IPS-NIHi7 (cell line): ENCODE measurements at regions not wholly inside any gene's neighbourhood (a gene's known extent, or its start where the extent isn't known, plus 50 kb on each side); places are given as distances from the start of the nearest gene placed in this dataset.
"Not testable (repeated sequence)": the region's sequence is repeated elsewhere in the genome, so short reads cannot be mapped to it uniquely, and the experiment has no call there.

Experiments used
- DNase-seq: peaks from one replicate; pipeline ENCODE4 v3.0.0; 2012; ENCODE audit warnings: mixed read lengths; ENCODE audit errors: extremely low spot score

GRCh38 chr4:77305766-77306165, 148.8 kb downstream of the CCNG2 start:
- no peak for DNase-seq

DNA sequence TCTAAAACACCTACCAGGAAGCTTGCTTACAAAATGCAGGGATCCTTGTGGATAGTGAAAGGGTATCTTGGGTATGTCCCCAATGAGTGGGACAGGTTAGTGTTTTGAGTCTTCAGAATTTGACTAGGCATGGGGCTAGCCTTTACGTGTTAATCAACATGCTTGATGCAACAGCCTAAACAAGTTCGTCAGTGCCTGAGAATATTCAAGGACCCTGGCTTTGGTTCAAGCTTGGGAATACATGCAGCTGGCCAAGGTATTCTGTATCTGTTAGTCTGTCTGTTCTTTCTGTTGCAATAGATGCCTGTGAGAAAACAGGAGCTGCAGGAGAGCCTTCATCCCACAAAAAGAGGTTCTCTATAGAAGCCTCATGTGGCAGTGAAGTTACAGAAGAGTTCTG, 149.5 kb downstream of the CCNG2 start:
- no peak for DNase-seq

GRCh38 chr4:77308843-77309242, 151.8 kb downstream of the CCNG2 start:
- DNase-seq, result peak; percentile 80

DNA sequence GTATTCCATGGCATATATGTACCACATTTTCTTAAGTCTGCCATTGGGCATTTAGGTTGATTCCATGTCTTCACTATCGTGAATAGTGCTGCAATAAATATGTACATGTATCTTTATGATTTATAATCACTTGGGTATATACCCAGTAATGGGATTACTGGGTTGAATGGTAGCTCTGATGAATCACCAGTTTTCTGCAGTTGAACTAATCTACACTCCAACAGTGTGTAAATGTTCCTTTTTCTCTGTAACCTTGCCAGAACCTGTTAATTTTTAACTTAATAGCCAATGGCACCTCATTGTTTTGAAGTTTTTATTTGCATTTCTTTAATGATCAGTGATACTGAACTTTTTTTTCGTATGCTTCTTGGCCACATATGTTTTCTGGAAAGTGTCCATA, 152.5 kb downstream of the CCNG2 start:
- DNase-seq, result no peak

DNA sequence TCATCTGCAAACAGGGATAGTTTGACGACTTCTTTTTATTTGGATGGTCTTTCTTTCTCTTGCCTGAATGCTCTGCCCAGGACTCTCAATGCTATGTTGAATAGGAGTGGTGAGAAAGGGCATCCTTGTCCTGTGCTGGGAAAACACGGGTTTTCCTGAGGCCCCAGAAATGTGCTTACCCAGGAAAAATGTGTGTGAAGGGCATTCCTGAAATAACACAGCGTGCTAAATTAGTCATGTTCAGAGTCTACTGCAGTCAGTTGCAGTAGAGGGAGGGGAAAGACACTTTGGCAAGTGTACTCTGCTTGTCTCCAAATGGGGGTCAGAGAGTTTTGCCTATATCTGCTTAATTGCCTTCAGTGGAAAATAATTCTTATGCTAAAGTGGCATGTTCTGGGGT, 153.9 kb downstream of the CCNG2 start:
- DNase-seq, result no peak

DNA sequence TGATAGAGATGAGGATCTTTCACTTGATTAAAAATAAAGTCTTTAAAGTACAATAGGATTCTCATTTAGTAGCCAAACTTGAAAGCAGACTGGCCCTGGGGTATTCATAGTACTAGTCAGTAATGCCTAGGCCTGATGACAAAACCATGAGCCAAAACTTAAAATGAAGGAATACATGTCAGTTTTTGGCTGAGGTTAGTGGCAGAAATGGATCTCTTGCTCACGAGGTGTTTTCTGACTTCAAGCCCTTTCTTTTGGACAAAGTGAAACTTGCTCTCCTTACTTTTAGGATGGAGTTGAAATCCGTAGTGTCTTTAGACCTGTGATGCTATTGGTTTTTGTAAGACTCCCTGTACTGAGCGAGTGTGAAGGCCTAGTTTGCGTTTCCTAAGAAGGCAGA, 157.7 kb downstream of the CCNG2 start:
- no peak for DNase-seq

GRCh38 chr4:77327151-77327550, 170.1 kb downstream of the CCNG2 start:
- no peak for DNase-seq

DNA sequence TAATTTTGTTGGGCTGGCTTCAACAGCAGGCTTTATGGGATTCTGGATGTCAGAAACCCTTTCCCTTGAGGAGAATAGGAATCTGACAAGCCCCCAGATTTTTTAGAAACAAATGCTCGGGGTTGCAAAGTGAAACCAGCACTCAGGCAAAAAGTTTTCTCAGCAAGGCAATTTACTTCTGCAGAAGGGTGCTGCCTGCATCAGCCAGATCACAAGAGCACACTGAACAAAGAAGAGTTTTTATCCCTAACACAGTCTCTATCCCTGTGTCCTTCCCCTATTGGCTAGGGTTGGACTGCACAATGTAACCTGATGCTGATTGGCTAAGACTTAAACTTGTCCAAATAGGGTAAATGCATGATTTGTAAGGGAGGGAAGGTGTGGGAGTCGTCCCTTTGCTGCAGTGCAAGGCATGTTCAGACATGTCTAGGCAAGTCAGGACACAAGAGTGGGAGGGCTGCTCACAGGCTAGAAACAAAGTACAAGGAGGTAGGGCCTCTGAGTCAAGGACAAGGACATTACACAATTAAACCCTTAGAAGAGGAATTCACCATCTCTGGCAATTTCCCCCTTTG, 175.8 kb downstream of the CCNG2 start:
- no peak for DNase-seq

DNA sequence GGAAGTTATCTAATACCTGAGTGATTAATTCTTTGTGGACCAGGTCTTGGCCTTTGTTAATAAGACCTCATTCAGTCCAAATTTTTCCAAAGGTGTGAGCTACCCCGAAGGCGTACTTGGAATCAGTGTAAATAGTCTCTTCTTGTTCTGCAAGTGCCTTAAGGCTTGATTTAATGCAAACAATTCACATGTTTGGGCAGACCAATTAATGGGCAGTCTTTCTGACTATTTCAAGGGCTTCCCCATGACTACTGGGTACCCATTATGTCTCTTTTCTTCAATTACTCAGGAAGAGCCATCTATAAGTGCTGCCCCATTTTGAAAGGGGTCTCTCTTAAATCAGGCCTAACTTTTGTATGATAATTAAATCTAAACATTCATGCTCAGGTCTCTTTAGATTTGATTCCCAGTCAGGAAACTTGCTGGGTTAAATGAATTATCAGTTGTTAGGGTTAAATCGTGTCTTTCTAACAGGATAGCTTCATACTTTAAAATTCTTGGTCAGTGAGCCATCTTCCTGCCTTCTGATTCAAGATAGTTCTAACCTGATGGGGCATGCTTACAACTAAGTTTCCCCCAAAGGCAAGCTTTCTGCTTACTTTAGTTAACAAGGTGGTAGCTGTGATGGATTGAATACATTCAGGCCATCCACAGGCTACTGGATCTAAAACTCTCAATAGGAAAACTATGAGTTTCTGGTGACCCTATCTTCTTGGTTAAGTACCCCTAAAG, 179.6 kb downstream of the CCNG2 start:
- DNase-seq, result no peak

GRCh38 chr4:77342170-77342810, 185.3 kb downstream of the CCNG2 start:
- DNase-seq, result no peak

DNA sequence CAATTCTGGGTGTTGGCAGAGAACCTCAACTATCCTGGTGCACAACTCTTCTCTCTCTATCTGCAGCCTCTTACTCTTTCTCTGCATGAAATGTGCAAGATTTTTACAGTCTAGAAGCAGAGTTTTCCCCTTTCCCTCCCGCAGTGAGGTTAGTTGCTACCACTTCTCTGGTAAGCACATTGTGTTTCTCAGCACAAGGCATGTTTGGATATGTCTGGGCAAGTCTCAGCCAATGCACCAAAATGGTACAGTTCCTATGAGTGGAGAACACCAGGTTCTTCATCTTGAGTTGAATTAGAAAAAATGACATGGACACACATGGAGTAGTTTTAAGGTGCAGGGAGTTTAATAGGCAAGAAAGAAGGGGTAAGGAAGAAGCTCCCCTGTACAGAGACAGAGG, 187.0 kb downstream of the CCNG2 start:
- DNase-seq, result no peak

GRCh38 chr4:77344784-77345183, 187.8 kb downstream of the CCNG2 start:
- no peak for DNase-seq

GRCh38 chr4:77347351-77347966, 190.5 kb downstream of the CCNG2 start:
- DNase-seq, result no peak

DNA sequence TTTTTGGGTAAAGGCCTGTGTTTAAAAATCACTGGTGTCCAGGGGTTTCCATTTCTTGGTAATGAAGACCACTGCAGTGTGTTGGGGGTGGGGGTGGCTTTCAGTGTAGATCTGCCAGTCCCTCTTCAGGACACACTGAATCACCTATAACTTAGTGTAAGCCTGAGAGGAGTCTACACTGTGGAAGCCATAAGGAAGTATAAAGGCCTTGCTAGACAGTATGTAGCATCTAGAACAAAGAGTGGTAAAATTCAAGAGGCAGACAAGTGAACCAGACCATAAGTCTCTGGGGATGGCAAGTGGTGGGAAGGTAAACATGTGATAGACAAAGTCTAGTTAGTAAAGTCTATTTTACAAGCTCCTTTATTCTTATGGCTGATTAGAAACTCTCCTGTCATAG, 191.8 kb downstream of the CCNG2 start:
- no peak for DNase-seq

GRCh38 chr4:77349364-77349763, 192.4 kb downstream of the CCNG2 start:
- DNase-seq, result no peak

DNA sequence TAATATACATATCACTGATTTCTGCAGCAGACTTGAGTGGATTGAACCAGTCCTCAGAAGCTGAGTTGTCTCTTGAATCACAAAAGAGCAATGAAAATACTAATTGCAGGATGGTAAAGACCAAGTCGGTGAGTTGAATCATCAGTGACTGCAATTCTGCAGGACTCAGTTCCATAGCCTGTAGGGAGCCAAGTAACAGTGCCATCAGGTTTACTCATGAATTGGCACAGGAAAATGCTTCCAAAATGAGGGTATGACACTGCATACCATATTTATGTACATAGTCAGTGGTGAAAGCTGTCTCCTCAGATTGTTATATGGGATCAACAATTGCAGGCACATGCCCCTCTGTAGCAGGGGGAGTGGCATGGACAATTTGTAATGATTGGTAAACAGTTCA, 192.8 kb downstream of the CCNG2 start:
- no peak for DNase-seq

GRCh38 chr4:77352192-77352591, 195.2 kb downstream of the CCNG2 start:
- no peak for DNase-seq

DNA sequence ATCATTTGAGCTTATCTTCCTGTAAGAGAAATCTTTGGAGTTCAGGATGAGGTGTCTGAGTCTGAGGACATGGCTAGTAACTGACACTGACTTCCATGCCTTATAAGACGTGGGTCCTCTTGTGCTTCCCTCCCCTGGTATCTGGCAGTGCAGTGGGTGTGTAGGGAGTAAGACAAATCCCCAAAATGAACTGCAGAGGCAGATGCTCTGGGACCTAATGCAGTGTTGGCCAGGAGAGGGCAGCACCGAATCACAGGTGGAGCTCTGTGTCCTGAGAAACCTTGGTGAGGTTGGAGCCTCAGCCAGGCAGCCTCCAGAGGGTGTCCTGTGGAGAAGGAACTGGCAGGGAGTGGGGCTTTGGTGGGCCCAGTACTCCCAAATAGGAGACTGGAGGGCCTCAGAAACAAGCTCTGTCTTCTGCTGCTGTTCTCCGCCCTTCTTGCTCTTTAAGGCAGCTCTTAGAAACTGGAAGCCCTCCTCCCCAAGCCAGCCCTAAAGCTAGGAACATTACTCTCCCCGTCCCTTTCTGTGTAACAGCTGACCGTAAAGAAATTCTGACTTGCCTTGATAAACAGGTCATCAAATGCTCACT, 196.8 kb downstream of the CCNG2 start:
- not testable (repeated sequence) for DNase-seq

DNA sequence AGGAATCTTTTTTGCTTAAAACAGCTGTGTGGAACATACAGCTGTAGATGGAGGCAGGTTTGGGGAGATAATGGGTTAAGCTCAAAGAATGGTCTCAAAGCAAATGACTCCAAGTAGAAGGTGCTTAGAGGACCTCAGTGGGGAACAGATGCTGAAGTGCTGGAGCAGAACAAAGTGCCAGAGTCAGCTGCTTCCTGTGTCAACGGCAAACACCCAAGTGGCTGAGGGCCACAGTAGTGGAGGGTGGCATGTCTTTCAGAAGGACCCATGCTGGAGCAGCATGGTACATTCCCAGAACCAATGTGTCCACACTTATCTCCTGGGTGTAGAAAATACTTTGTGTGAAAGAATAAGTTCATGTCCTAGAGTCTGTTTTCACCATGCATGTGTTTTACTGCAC, 197.5 kb downstream of the CCNG2 start:
- no peak for DNase-seq

GRCh38 chr4:77355731-77356130, 198.7 kb downstream of the CCNG2 start:
- DNase-seq, result no peak

DNA sequence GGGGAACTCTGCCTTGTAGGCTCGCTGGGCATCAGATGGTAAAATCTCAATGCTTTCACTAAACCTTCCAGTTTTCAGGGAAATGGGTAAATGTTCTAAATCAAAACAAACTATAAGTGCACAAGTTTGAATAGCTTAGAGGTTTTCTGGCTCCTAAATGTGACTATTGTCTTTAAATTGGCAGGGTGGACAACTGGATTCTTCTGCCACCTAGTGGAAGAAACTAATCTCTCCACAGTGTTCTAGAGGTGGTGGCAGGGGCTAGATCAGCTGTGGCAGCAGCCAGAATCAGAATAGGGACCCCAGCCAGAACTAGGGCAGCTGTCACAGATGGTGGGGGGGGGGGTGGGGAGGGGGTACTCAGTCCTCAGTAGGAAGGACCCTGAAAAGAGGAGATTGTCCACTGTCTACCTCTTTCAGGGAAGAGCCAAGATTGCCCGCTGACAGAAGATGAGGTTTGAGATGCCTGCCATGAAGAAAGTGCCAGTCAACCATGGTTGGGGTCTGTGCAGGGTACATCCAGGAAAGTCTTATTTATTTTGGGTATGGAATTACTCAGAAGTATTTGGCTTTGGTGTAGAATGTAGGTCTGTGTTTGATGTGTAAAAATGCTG, 201.4 kb downstream of the CCNG2 start:
- peak; percentile 73 for DNase-seq

- no peak for DNase-seq
Observed at GRCh38 chr4:77360451-77360850, 203.4 kb downstream of the CCNG2 start.
